DMS 273 (cell line): ENCODE measurements at regions not wholly inside any gene's neighbourhood (a gene's known extent, or its start where the extent isn't known, plus 50 kb on each side); places are given as distances from the start of the nearest gene placed in this dataset.
A peak's percentile ranks its signal among the peaks of the same experiment; 100 is the strongest.
"Not testable (repeated sequence)": the region's sequence is repeated elsewhere in the genome, so short reads cannot be mapped to it uniquely, and the experiment has no call there.

Source experiments
- DNase-seq: peaks from one replicate; lab custom pipeline; 2025; ENCODE audit not compliant: unreplicated experiment; lab: John Stamatoyannopoulos, UW

GRCh38 chr3:35194666-35195065 is 444.7 kb upstream of the ARPP21 start:
- no peak for DNase-seq

GRCh38 chr3:35198857-35199256 is 440.5 kb upstream of the ARPP21 start:
- no peak for DNase-seq

GRCh38 chr3:35200056-35200455 is 439.3 kb upstream of the ARPP21 start:
- DNase-seq, result peak; percentile 2

GRCh38 chr3:35201211-35201610 is 438.1 kb upstream of the ARPP21 start:
- DNase-seq, result peak; percentile 10

GRCh38 chr3:35215525-35216500 is 423.5 kb upstream of the ARPP21 start:
- no peak for DNase-seq

GRCh38 chr3:35216501-35217266 is 422.6 kb upstream of the ARPP21 start:
- no peak for DNase-seq

- no peak for DNase-seq
Observed at GRCh38 chr3:35223632-35224394, 415.5 kb upstream of the ARPP21 start.

- DNase-seq, result peak; percentile 21
Observed at GRCh38 chr3:35224565-35225295, 414.6 kb upstream of the ARPP21 start.

- no peak for DNase-seq
Observed at GRCh38 chr3:35241236-35241635, 398.1 kb upstream of the ARPP21 start.

GRCh38 chr3:35254917-35255316 is 384.4 kb upstream of the ARPP21 start:
- no peak for DNase-seq

GRCh38 chr3:35257641-35258040 is 381.7 kb upstream of the ARPP21 start:
- DNase-seq, result no peak

GRCh38 chr3:35262406-35262805 is 376.9 kb upstream of the ARPP21 start:
- no peak for DNase-seq

GRCh38 chr3:35263477-35263876 is 375.8 kb upstream of the ARPP21 start:
- DNase-seq, result no peak

- DNase-seq, result not testable (repeated sequence)
Observed at GRCh38 chr3:35266065-35266464, 373.3 kb upstream of the ARPP21 start.

- no peak for DNase-seq
Observed at GRCh38 chr3:35275768-35276167, 363.6 kb upstream of the ARPP21 start.

GRCh38 chr3:35276568-35276967 is 362.8 kb upstream of the ARPP21 start:
- DNase-seq, result no peak

- DNase-seq, result no peak
Observed at GRCh38 chr3:35291471-35292236, 347.7 kb upstream of the ARPP21 start.

- no peak for DNase-seq
Observed at GRCh38 chr3:35292568-35292967, 346.8 kb upstream of the ARPP21 start.

- no peak for DNase-seq
Observed at GRCh38 chr3:35295906-35296305, 343.4 kb upstream of the ARPP21 start.

GRCh38 chr3:35296533-35296932 is 342.8 kb upstream of the ARPP21 start:
- peak; percentile 24 for DNase-seq
